SK-N-SH (cell line): ENCODE measurements at regions not wholly inside any gene's neighbourhood (a gene's known extent, or its start where the extent isn't known, plus 50 kb on each side); places are given as distances from the start of the nearest gene placed in this dataset.

Experiments used
- CTCF ChIA-PET: fragments of 300-600, 350-600 bp; formaldehyde crosslinking; extraction: SDS; loops from one replicate; lab custom pipeline; 2021; lab: Yijun Ruan, JAX
- POLR2A ChIA-PET: fragments of 350-600 bp; sonication (Branson Sonifier 250); formaldehyde crosslinking; extraction: SDS; loops from one replicate; lab custom pipeline; 2020; ENCODE audit warnings: antibody characterized with exemption, inconsistent platforms; lab: Yijun Ruan, JAX
- DNase-seq: peaks from one replicate; pipeline ENCODE4 v3.0.0; 2012
- H2AFZ ChIP-seq: fragments of 200-600 bp; sonication (generic); 2 replicates; pipeline ENCODE4 v1.8.1; 2016; ENCODE audit warnings: antibody characterized with exemption, mild to moderate bottlenecking, low read depth
- H3F3A ChIP-seq: fragments of 200-600 bp; sonication (generic); replicated peaks from 2 replicates; pipeline ENCODE3; 2016; ENCODE audit warnings: antibody characterized with exemption, mild to moderate bottlenecking; ENCODE audit not compliant: insufficient read depth
- H3K27ac ChIP-seq, 2 experiments: fragments of 200-500 bp in 1 of 2; fragments of 200-600 bp in 1 of 2; sonication (Bioruptor generic) in 1 of 2; sonication (generic), shearing (Covaris generic) in 1 of 2; 2 replicates each; pipeline versions ENCODE4 v1.5.1 to v1.6.1; 2014 to 2016; ENCODE audit warnings: low read depth in 2 of 2, inconsistent platforms in 1 of 2, low read length in 1 of 2, mild to moderate bottlenecking in 1 of 2, mixed read lengths in 1 of 2
- H3K27me3 ChIP-seq: fragments of 200-600 bp; sonication (generic), shearing (Covaris generic); 2 replicates; pipeline ENCODE4 v1.6.1; 2016; ENCODE audit warnings: mixed run types; ENCODE audit not compliant: insufficient read depth
- H3K36me3 ChIP-seq, 2 experiments: fragments of 200-500 bp in 1 of 2; fragments of 200-600 bp in 1 of 2; sonication (Bioruptor generic) in 1 of 2; sonication (generic) in 1 of 2; replicated peaks in 1 of 2; 2 replicates each; pipeline versions ENCODE3 to v1.5.1; 2014 to 2016; ENCODE audit warnings: low read length in 1 of 2, mild to moderate bottlenecking in 1 of 2; ENCODE audit not compliant: insufficient read depth in 2 of 2, control insufficient read depth in 1 of 2
- H3K4me1 ChIP-seq, 2 experiments: fragments of 200-500 bp in 1 of 2; fragments of 200-600 bp in 1 of 2; sonication (Bioruptor generic) in 1 of 2; sonication (generic), shearing (Covaris generic) in 1 of 2; 2 replicates each; pipeline versions ENCODE4 v1.5.1 to v1.6.1; 2014 to 2016; ENCODE audit warnings: low read depth in 1 of 2, low read length in 1 of 2, mixed run types in 1 of 2; ENCODE audit not compliant: insufficient read depth in 2 of 2, control insufficient read depth in 1 of 2
- H3K4me2 ChIP-seq: fragments of 200-600 bp; sonication (generic), shearing (Covaris generic); 2 replicates; pipeline ENCODE4 v1.6.1; 2017; ENCODE audit warnings: mixed run types
- H3K4me3 ChIP-seq, 2 experiments: fragments of 200-500 bp in 1 of 2; fragments of 200-600 bp in 1 of 2; sonication (Bioruptor generic) in 1 of 2; sonication (generic), shearing (Covaris generic) in 1 of 2; 2 replicates each; pipeline versions ENCODE4 v1.5.1 to v1.8.1; 2014 to 2016; ENCODE audit warnings: low read depth in 2 of 2, inconsistent platforms in 1 of 2, low read length in 1 of 2, mild to moderate bottlenecking in 1 of 2, mixed read lengths in 1 of 2, moderate library complexity in 1 of 2
- H3K79me2 ChIP-seq: fragments of 200-600 bp; sonication (generic); 2 replicates; pipeline ENCODE4 v1.8.1; 2017; ENCODE audit warnings: mild to moderate bottlenecking; ENCODE audit not compliant: insufficient read depth
- H3K9ac ChIP-seq: fragments of 200-600 bp; sonication (generic); 2 replicates; pipeline ENCODE4 v1.6.1; 2017; ENCODE audit warnings: mixed run types
- H3K9me2 ChIP-seq: fragments of 200-600 bp; sonication (generic); 2 replicates; pipeline ENCODE4 v1.6.1; 2017; ENCODE audit warnings: mixed run types
- H3K9me3 ChIP-seq: fragments of 200-600 bp; sonication (generic); 2 replicates; pipeline ENCODE4 v1.6.1; 2017; ENCODE audit warnings: mixed run types, mild to moderate bottlenecking, moderate library complexity
- H4K20me1 ChIP-seq: fragments of 200-600 bp; sonication (generic); 2 replicates; pipeline ENCODE4 v1.6.1; 2017; ENCODE audit warnings: mild to moderate bottlenecking, mixed run types; ENCODE audit not compliant: insufficient read depth
- CTCF ChIP-seq: fragments of 200-600 bp; sonication (generic); IDR thresholded peaks from 2 replicates; pipeline ENCODE4 v1.6.1; 2017; ENCODE audit warnings: antibody characterized with exemption, mild to moderate bottlenecking, moderate library complexity
- EP300 ChIP-seq, 2 experiments: IDR thresholded peaks; 2 replicates each; pipeline versions ENCODE4 v1.4.0 to v1.6.1; 2012; ENCODE audit warnings: borderline replicate concordance in 1 of 2, low read depth in 1 of 2, low read length in 1 of 2
- EZH2phosphoT487 ChIP-seq: fragments of 200-600 bp; sonication (generic); IDR thresholded peaks from 2 replicates; pipeline ENCODE4 v1.6.1; 2017; ENCODE audit warnings: low read depth, mixed run types, mild to moderate bottlenecking, antibody characterized with exemption, moderate library complexity, borderline replicate concordance
- FOSL2 ChIP-seq: IDR thresholded peaks from 2 replicates; pipeline ENCODE4 v1.4.0; 2012; ENCODE audit warnings: low read depth, mild to moderate bottlenecking, moderate library complexity, borderline replicate concordance
- FOXJ3 ChIP-seq: sonication (generic); formaldehyde crosslinking; IDR thresholded peaks from 2 replicates; pipeline ENCODE4 v1.5.1; 2020; ENCODE audit warnings: mild to moderate bottlenecking, missing genetic modification reagents
- FOXM1 ChIP-seq: IDR thresholded peaks from 2 replicates; pipeline ENCODE4 v1.4.0; 2012; ENCODE audit warnings: low read depth, mild to moderate bottlenecking
- GABPA ChIP-seq: IDR thresholded peaks from 2 replicates; pipeline ENCODE4 v1.4.0; 2012; ENCODE audit warnings: low read depth, mild to moderate bottlenecking
- MAX ChIP-seq: IDR thresholded peaks from 2 replicates; pipeline ENCODE4 v1.4.0; 2012; ENCODE audit warnings: low read depth
- MXI1 ChIP-seq: IDR thresholded peaks from 2 replicates; pipeline ENCODE4 v1.6.1; 2012; ENCODE audit warnings: mild to moderate bottlenecking, low read depth, low read length, improper control_type of control experiment
- NFIC ChIP-seq: IDR thresholded peaks from 2 replicates; pipeline ENCODE4 v1.4.0; 2012; ENCODE audit warnings: borderline replicate concordance
- NRF1 ChIP-seq: IDR thresholded peaks from 2 replicates; pipeline ENCODE4 v1.6.1; 2012; ENCODE audit warnings: low read depth, mild to moderate bottlenecking, low read length
- PBX3 ChIP-seq: IDR thresholded peaks from 2 replicates; pipeline ENCODE4; 2012
- RCOR1 ChIP-seq: fragments of 150-350 bp; IDR thresholded peaks from 2 replicates; pipeline ENCODE4 v1.6.1; 2017; ENCODE audit warnings: antibody characterized with exemption, low read length
- REST ChIP-seq: IDR thresholded peaks from 2 replicates; pipeline ENCODE4 v1.6.1; 2012; ENCODE audit warnings: mild to moderate bottlenecking, low read depth, low read length, moderate library complexity
- SMC3 ChIP-seq: IDR thresholded peaks from 2 replicates; pipeline ENCODE4 v1.6.1; 2012; ENCODE audit warnings: low read depth, low read length, improper control_type of control experiment
- TAF1 ChIP-seq: IDR thresholded peaks from 2 replicates; pipeline ENCODE4 v1.6.1; 2012; ENCODE audit warnings: low read depth, mild to moderate bottlenecking, low read length, moderate library complexity, borderline replicate concordance
- TEAD4 ChIP-seq: IDR thresholded peaks from 2 replicates; pipeline ENCODE4 v1.4.0; 2012; ENCODE audit warnings: mild to moderate bottlenecking, borderline replicate concordance; ENCODE audit not compliant: insufficient read depth
- USF1 ChIP-seq: IDR thresholded peaks from 2 replicates; pipeline ENCODE4 v1.4.0; 2012; ENCODE audit warnings: low read depth, borderline replicate concordance
- YY1 ChIP-seq: IDR thresholded peaks from 2 replicates; pipeline ENCODE4 v1.4.0; 2012; ENCODE audit warnings: low read depth, mild to moderate bottlenecking
- WGBS: methylation state at CpG from one replicate; pipeline ENCODE4 v1.1.6; 2017; ENCODE audit warnings: low lambda C conversion rate; 5-methylcytosine and 5-hydroxymethylcytosine counted together

GRCh38 chr3:20648921-20649381, 462.9 kb upstream of the SGO1 start (continued):
- TF ChIP-seq TEAD4 = peak; percentile 85
- peak; percentile 82 for TF ChIP-seq NFIC
- TF ChIP-seq SMC3 = no peak
- peak; percentile 90 for TF ChIP-seq PBX3
- TF ChIP-seq FOXJ3 (CRISPR knock-in tag) = no peak
- TF ChIP-seq MXI1 = no peak
- TF ChIP-seq USF1 = no peak
- TF ChIP-seq EP300 (IDR thresholded peaks at IDR 0.05; ENCODE audit: borderline replicate concordance in 1 of 2, low read depth in 1 of 2, low read length in 1 of 2) = peak; percentile 84 to 91
- TF ChIP-seq GABPA = no peak
- peak; percentile 91 for TF ChIP-seq FOXM1

GRCh38 chr3:20648294-20648693, 462.3 kb upstream of the SGO1 start:
- POLR2A ChIA-PET = no interaction called here
- Histone ChIP-seq H3K79me2 (no peaks in the 10 kb centered on the region), H3K9me2 (no peaks in the 10 kb centered on the region), H2AFZ (no peak overlapping the region), H3K9ac (peak overlapping the region; percentile 18; the same call in 1 of the 2 replicates), H3F3A (peaks cover 18% of the 10 kb centered on the region), H3K4me3 (no peak overlapping the region), H4K20me1 (no peaks in the 10 kb centered on the region), H3K9me3 (no peaks in the 10 kb centered on the region), H3K36me3 (no peaks in the 10 kb centered on the region), H3K27me3 (no peaks in the 10 kb centered on the region), H3K27ac (peak overlapping the region; percentile 92 to 94), H3K4me2 (0 out of 2 replicates have a peak overlapping the region, but pooled peaks have one; percentile 12), H3K4me1 (peaks cover 11 to 15% of the 10 kb centered on the region in 2 experiments; a peak in 3 of 4 replicates)
- WGBS = 13% methylated on average over 2 of the region's 2 CpGs
- peak; percentile 42 for DNase-seq
- CTCF ChIA-PET = no interaction called here
- TF ChIP-seq MAX (peak; percentile 84), TEAD4 (peak; percentile 95), TAF1 (no peak), SMC3 (no peak), EZH2phosphoT487 (no peak), RCOR1 (0 out of 2 replicates have a peak, but pooled peaks have one; percentile 29), USF1 (peak; percentile 69; the same call in 1 of the 2 replicates), GABPA (peak; percentile 55; the same call in 1 of the 2 replicates), NRF1 (no peak), EP300 (IDR thresholded peaks at IDR 0.05; ENCODE audit: borderline replicate concordance in 1 of 2, low read depth in 1 of 2, low read length in 1 of 2) (peak; percentile 92 to 98), PBX3 (peak; percentile 92), FOSL2 (peak; percentile 84; the same call in 1 of the 2 replicates), REST (no peak), YY1 (peak; percentile 52; the same call in 1 of the 2 replicates), CTCF (no peak)
